T-helper 17 cell (primary cell): ENCODE measurements at regions not wholly inside any gene's neighbourhood (a gene's known extent, or its start where the extent isn't known, plus 50 kb on each side); places are given as distances from the start of the nearest gene placed in this dataset.

Experiments
- ATAC-seq: fragments of 150-1000 bp; cut with Tn5 transposase; 2 replicates; pipeline ENCODE4 v1.10.0; 2021; ENCODE audit warnings: mild to moderate bottlenecking, moderate library complexity
- DNase-seq, 3 donors: peaks; one replicate each; pipeline versions ENCODE4 v3.0.0 to v3.0.0-alpha.2; 2020 to 2021
- H3K9me3 ChIP-seq: one replicate; pipeline ENCODE4 v1.7.0; 2013; ENCODE audit warnings: low read length, mild to moderate bottlenecking; ENCODE audit not compliant: control insufficient read depth, poor library complexity, severe bottlenecking
- H3K27ac Mint-ChIP-seq: one replicate; pipeline ENCODE4 v1.8.0; 2022; ENCODE audit warnings: mild to moderate bottlenecking, moderate library complexity, mixed read lengths
- H3K27me3 Mint-ChIP-seq: one replicate; pipeline ENCODE4 v1.8.0; 2022; ENCODE audit warnings: mixed read lengths
- H3K36me3 Mint-ChIP-seq: one replicate; pipeline ENCODE4 v1.8.0; 2022; ENCODE audit warnings: low read depth, mixed read lengths
- H3K4me1 Mint-ChIP-seq: one replicate; pipeline ENCODE4 v1.8.0; 2022; ENCODE audit warnings: mild to moderate bottlenecking, mixed read lengths
- H3K4me3 Mint-ChIP-seq: one replicate; pipeline ENCODE4 v1.8.0; 2022; ENCODE audit warnings: mild to moderate bottlenecking, moderate library complexity, mixed read lengths

DNA sequence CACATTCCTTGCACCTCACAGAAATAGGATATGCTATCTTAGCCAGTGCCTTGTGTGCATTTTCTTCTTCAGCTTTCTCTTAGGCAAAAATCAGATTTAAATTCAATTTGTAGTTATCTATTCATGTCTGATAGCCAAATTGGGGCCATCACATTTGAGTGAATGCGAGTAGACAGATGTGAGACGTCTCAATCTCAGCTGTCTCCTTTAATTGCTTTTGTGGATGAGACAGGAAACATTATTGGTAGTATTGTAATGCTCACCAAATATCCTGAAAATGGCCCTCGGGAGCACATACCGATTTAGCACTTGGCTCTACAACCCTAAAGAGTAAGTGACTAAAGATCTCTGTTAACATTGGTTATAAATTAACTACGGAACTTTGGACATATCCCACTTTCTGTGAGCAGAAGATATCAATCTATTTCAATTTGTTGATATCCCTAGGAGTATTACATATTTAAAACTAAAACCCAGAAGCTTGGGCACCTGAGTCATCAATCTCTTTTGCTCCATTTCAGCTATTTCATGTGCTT, 1012.5 kb upstream of the TMEM132C start:
- H3K36me3 Mint-ChIP-seq = no peaks in the 10 kb centered on the region
- H3K4me1 Mint-ChIP-seq = no peaks in the 10 kb centered on the region
- no peak overlapping the region for H3K4me3 Mint-ChIP-seq
- H3K27ac Mint-ChIP-seq = no peak overlapping the region
- no peaks in the 10 kb centered on the region for H3K9me3 ChIP-seq
- ATAC-seq (no peak), DNase-seq (no peak)
- no peaks in the 10 kb centered on the region for H3K27me3 Mint-ChIP-seq

DNA sequence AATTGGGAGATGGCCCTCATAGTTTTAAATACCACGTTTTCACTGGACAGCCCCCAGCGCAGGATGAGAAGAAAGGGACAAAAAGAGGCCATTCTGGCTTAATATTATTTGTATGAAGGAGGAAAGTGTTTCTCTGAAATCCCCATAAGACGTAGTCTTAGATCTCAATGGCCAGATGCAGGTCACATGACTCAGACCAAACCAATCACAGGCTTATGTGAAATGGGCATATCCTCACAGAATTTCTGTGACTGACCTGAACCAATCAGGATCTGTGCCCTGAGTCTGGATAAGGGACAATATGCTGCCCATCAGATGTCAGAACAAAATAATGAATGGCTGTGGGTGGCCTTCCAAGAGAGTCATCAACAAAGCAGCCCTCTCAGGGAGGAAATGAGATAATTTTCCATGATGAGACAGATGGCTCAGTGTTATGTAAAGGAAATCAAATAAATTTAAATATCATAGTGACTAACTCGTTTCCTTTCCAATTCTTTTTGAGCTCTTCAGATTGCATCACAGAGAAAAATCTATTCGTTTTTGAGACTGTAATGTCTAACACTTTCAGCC, 1009.5 kb upstream of the TMEM132C start:
- no peak for ATAC-seq
- DNase-seq = no peak
- H3K27ac Mint-ChIP-seq = no peak overlapping the region
- H3K9me3 ChIP-seq = no peaks in the 10 kb centered on the region
- H3K36me3 Mint-ChIP-seq = no peaks in the 10 kb centered on the region
- peaks cover 7% of the 10 kb centered on the region for H3K27me3 Mint-ChIP-seq
- no peaks in the 10 kb centered on the region for H3K4me1 Mint-ChIP-seq
- no peak overlapping the region for H3K4me3 Mint-ChIP-seq

DNA sequence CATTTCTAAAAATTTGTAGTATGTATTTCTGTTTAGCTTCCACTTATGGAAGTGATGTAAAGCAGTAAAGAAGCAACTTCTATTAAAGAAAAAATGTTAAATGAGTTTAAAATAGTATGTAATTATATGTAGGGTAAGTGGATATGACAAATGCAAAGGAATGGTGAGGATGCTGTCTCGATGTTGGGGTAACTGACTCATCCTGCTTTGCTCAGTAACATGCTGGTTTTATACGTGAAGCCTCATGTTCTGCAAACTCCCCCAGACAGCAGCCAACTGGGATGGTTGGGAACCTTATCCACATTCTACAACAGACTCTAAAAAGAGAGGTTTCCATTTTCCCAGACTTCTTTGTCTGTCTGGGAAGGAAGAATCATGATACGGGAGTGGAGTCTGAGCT, 1006.4 kb upstream of the TMEM132C start:
- no peaks in the 10 kb centered on the region for H3K36me3 Mint-ChIP-seq
- peaks cover 17% of the 10 kb centered on the region for H3K27me3 Mint-ChIP-seq
- H3K4me3 Mint-ChIP-seq = no peak overlapping the region
- no peak for DNase-seq
- no peaks in the 10 kb centered on the region for H3K4me1 Mint-ChIP-seq
- no peak overlapping the region for H3K27ac Mint-ChIP-seq
- H3K9me3 ChIP-seq = no peaks in the 10 kb centered on the region
- no peak for ATAC-seq

DNA sequence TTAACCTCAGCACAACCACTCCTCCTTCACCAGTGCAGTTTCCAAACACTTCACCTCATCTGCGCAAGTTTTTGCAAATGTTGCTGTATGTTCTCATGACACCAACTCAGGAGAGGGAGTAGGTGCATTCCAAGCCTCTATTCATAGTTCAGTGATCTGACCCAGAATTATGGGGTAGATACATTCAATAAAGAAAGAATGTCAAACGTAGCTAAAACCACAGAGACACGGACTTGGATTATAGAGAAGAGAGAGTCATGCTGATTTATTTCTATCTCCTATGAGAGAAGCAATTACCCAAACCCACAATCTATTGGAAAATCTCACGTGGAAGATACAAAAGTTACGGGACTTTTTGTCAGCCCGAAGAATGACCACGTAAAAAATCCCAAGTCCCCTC, 1006.0 kb upstream of the TMEM132C start:
- DNase-seq = no peak
- Mint-ChIP-seq H3K36me3 (no peaks in the 10 kb centered on the region), H3K4me3 (no peak overlapping the region), H3K27me3 (peaks cover 17% of the 10 kb centered on the region), H3K27ac (no peak overlapping the region), H3K4me1 (no peaks in the 10 kb centered on the region)
- no peaks in the 10 kb centered on the region for H3K9me3 ChIP-seq
- no peak for ATAC-seq

DNA sequence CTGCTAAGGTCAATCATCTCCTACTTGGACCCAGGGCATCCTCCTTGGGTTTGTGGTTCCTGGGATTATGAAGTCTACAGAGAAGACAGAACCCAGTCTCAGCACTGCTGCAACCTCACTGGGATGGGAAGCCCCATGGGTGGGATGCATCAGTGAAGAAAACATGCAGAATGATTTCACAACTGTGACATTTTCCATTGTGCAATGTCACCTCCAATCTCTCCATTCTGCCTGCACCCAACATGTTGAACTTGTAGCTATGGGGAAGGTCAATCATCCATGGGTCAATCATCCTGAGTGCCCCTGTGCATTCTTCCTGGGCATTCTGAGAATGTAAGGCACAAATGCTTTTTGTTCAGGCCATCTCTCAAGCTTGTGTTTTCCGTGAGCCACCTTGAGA, 1004.4 kb upstream of the TMEM132C start:
- ATAC-seq (no peak), DNase-seq (no peak)
- Mint-ChIP-seq H3K27me3 (peaks cover 30% of the 10 kb centered on the region), H3K4me1 (no peaks in the 10 kb centered on the region), H3K27ac (no peak overlapping the region), H3K4me3 (no peak overlapping the region), H3K36me3 (no peaks in the 10 kb centered on the region)
- no peaks in the 10 kb centered on the region for H3K9me3 ChIP-seq

DNA sequence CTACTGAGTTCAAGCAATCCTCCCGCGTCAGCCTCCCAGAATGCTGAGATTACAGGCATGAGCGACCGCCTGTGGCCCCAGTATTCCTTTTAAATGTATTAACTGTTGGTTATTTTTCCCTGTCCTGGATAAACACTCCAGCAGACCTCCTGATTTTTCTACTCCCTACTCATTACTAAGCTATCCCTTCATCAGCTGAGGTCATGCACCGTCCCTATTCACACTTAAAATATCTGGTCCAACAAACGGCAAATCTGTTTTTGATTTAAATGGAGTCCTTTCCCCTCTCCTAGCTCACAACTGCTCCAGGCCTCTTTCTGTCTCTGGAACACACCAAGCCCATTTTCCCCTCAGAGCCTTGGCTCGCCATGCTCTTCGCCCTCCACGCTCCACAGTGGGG, 1003.3 kb upstream of the TMEM132C start:
- H3K4me1 Mint-ChIP-seq = no peaks in the 10 kb centered on the region
- DNase-seq = no peak
- H3K27ac Mint-ChIP-seq = no peak overlapping the region
- no peak overlapping the region for H3K4me3 Mint-ChIP-seq
- peaks cover 30% of the 10 kb centered on the region for H3K27me3 Mint-ChIP-seq
- no peaks in the 10 kb centered on the region for H3K36me3 Mint-ChIP-seq
- ATAC-seq = no peak
- no peaks in the 10 kb centered on the region for H3K9me3 ChIP-seq

DNA sequence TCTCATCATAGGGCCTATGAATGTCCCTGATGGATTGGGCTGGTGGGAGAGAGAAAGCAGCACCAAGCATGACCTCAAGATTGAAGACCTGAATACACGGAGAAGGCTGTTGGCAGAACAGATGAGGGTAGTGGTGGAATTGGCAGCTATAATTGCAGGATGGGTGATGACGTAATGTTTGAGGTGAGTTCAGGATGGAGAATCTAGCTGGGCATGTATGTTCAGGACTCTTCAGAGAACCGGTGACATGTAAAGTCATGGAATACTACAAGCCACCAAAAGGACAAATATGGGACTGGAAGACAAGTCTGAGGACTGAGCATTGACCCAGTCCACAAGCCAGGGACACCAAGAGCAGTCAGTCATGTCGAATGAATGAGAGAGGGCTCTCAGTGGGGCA, 999.8 kb upstream of the TMEM132C start:
- Mint-ChIP-seq H3K27me3 (peaks cover 35% of the 10 kb centered on the region), H3K4me3 (no peak overlapping the region), H3K4me1 (no peaks in the 10 kb centered on the region), H3K27ac (no peak overlapping the region), H3K36me3 (no peaks in the 10 kb centered on the region)
- ATAC-seq (no peak), DNase-seq (no peak)
- no peaks in the 10 kb centered on the region for H3K9me3 ChIP-seq

DNA sequence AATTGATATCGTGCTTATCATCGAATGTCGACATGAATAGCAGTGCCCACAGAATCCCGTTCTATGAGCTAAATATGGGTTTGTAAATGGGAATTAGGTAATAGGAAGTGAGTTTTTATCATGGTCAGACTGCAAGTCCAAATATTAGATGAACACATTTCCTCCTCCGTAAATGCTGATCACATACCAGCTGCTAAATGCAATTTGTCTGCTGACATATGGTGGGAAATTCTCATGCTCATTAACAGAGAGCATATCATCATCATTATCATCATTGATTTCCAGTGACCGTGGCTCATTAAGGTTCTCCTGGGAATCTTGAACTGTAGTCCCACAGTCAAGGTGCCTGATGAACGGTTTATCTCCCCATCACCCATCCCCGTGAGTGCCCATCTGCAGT, 998.8 kb upstream of the TMEM132C start:
- Mint-ChIP-seq H3K4me3 (no peak overlapping the region), H3K36me3 (no peaks in the 10 kb centered on the region), H3K4me1 (no peaks in the 10 kb centered on the region), H3K27ac (no peak overlapping the region), H3K27me3 (peaks cover 45% of the 10 kb centered on the region)
- ATAC-seq (no peak), DNase-seq (no peak)
- no peaks in the 10 kb centered on the region for H3K9me3 ChIP-seq

DNA sequence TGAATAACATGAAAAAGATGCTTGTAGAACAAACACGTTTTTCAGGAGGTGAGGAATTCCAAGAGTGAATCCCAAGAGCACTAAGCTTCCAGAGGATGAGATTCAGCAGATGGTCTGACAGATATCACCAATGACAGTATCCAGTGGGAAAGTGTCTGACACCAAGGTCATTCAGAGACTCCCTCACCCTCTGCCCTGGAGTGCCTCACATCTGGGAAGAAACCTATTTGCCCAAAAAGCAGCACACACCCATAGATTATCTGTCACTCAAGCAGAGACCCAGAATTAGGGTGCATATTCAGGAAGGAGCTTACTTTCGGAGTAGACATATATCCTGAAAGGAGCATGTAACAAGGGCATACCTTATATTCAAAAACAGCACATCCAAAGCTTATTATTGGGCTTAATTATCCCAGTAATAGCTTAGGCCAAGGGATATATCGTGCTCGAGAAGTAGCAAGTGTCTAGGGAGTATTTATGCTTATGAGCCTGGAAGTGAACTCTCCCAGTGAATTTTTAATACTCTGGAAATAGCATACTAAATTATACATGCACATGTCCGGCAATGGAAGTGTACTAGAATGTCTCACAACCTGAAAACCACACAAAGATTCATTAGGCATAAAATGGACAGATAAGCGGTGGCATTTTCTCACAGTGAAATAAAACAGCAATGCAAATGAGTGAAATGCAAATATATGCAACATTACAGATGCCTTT, 998.1 kb upstream of the TMEM132C start:
- ATAC-seq (no peak), DNase-seq (no peak)
- Mint-ChIP-seq H3K36me3 (no peaks in the 10 kb centered on the region), H3K4me1 (no peaks in the 10 kb centered on the region), H3K27ac (no peak overlapping the region), H3K4me3 (no peak overlapping the region), H3K27me3 (peaks cover 39% of the 10 kb centered on the region)
- H3K9me3 ChIP-seq = no peaks in the 10 kb centered on the region

DNA sequence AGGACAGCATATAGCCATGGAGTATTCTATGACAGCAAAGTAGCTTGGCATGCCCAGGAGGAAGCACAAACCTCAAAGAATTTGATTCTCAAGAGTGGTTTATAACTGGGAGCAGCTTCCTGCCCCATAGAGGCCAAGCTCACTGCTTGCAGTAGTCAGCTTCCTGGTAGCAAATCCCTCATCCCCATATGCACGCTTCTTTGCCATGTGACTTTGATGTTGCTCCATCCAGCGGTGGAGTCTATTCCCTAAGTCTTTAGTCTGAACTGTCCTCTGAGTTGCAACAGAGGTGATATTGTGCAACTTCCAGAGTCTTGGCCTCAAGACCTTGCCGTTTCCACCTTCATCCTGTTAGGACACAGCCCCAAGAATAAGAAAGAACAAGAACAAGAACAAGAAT, 996.8 kb upstream of the TMEM132C start:
- ATAC-seq (no peak), DNase-seq (no peak)
- Mint-ChIP-seq H3K27me3 (peaks cover 46% of the 10 kb centered on the region), H3K4me1 (no peaks in the 10 kb centered on the region), H3K27ac (no peak overlapping the region), H3K4me3 (no peak overlapping the region), H3K36me3 (no peaks in the 10 kb centered on the region)
- H3K9me3 ChIP-seq = no peaks in the 10 kb centered on the region

DNA sequence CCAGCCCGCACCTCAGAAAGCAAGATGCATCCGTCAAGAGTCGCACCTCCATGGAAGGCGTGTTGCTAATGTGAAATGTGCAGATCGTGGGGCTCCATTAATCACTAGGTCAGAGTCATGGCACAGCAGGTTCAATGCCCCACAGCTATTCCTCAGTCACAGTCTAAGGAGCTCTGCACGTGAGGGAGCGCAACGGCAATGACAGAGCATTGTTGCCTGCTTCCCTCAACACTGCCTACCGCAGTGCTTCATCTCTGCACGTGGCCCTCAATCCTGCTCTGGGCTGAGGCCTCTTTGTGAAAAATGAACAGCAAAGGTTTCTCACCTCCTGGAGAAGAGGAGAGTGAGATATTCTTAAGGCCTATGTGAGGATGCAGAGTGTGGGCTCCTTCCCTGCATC, 995.2 kb upstream of the TMEM132C start:
- Mint-ChIP-seq H3K4me3 (no peak overlapping the region), H3K4me1 (no peaks in the 10 kb centered on the region), H3K27ac (no peak overlapping the region), H3K27me3 (peaks cover 52% of the 10 kb centered on the region), H3K36me3 (no peaks in the 10 kb centered on the region)
- DNase-seq (no peak), ATAC-seq (no peak)
- H3K9me3 ChIP-seq = no peaks in the 10 kb centered on the region

DNA sequence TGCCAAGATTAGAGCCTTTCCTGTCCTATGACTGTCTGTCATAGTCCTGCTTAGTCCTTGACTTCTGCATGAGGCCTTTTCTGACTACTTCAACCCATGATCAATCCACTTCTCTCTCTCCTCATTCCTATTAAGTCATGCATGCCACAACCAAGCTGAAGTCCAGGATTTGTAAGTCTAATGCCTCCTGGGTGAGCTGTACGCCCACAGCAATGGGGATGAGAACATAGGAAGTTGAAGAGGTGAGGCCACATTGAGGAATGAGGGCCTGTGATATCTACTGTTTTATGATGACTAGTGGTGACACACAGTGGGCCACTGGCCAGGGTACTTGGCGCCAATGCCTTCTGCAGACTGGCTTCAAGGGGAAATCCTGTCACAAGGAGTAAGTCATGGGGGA, 994.1 kb upstream of the TMEM132C start:
- H3K9me3 ChIP-seq = no peaks in the 10 kb centered on the region
- Mint-ChIP-seq H3K4me3 (no peak overlapping the region), H3K4me1 (no peaks in the 10 kb centered on the region), H3K27me3 (peaks cover 48% of the 10 kb centered on the region), H3K27ac (no peak overlapping the region), H3K36me3 (no peaks in the 10 kb centered on the region)
- no peak for ATAC-seq
- DNase-seq = no peak

DNA sequence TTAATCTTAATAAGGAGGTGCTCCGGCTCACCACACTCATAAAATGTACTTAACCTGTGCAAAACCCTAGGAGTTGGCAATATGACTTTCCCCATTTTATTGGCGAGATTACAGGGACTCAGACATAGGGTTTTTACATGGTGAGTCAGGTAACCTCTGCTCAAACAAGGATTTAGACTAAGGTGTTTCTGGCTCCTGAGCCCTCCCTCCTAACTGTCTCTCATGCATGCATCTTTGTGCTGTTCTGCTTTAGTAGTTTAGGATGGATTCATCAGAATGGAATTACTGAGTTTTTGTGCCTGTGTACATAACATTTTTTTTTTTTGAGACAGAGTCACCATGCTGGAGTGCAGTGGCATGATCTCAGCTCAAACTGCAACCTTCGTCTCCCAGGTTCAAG, 993.3 kb upstream of the TMEM132C start:
- no peaks in the 10 kb centered on the region for H3K9me3 ChIP-seq
- no peak for DNase-seq
- no peak overlapping the region for H3K27ac Mint-ChIP-seq
- no peaks in the 10 kb centered on the region for H3K36me3 Mint-ChIP-seq
- H3K27me3 Mint-ChIP-seq = peaks cover 53% of the 10 kb centered on the region
- H3K4me1 Mint-ChIP-seq = no peaks in the 10 kb centered on the region
- no peak for ATAC-seq
- no peak overlapping the region for H3K4me3 Mint-ChIP-seq

DNA sequence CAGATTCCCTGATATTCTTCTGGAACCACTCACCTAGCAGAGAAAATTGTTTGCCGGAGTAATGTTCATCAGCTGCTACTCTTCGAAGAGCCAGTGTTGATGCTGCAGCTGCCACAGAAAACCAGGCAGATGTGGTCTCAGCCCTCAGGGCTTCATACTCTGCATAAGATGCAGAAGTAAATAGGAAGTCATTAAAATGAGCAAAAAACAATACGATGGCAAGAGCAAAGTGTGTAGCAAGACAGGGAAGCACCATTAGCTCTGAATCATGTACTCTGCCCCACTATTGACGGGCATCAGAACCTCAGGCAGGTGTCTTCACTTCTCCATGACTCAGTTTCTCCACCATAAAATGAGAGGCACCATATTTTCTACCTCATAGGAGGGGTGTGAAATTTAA, 991.6 kb upstream of the TMEM132C start:
- Mint-ChIP-seq H3K36me3 (no peaks in the 10 kb centered on the region), H3K4me3 (no peak overlapping the region), H3K4me1 (peaks cover under 1% of the 10 kb centered on the region), H3K27ac (no peak overlapping the region), H3K27me3 (peaks cover 52% of the 10 kb centered on the region)
- DNase-seq (no peak), ATAC-seq (no peak)
- no peaks in the 10 kb centered on the region for H3K9me3 ChIP-seq
